SK-N-MC (cell line): ENCODE measurements at regions not wholly inside any gene's neighbourhood (a gene's known extent, or its start where the extent isn't known, plus 50 kb on each side); places are given as distances from the start of the nearest gene placed in this dataset.
"Not testable (repeated sequence)": the region's sequence is repeated elsewhere in the genome, so short reads cannot be mapped to it uniquely, and the experiment has no call there.

Source experiments
- DNase-seq: peaks from one replicate; pipeline ENCODE4 v3.0.0-alpha.2; 2011; ENCODE audit warnings: low read depth, low spot score
- H3K27ac ChIP-seq: fragments of 200-600 bp; sonication (generic); 2 replicates; pipeline ENCODE4 v1.5.1; 2016; ENCODE audit warnings: mixed run types
- H3K36me3 ChIP-seq: fragments of 200-600 bp; sonication (generic); 2 replicates; pipeline ENCODE4 v1.6.1; 2017; ENCODE audit warnings: antibody characterized with exemption, low read length, mixed read lengths; ENCODE audit not compliant: insufficient read depth
- H3K4me3 ChIP-seq: fragments of 200-600 bp; sonication (generic); 2 replicates; pipeline ENCODE4 v1.5.1; 2016
- H3K9ac ChIP-seq: fragments of 200-600 bp; sonication (generic); 2 replicates; pipeline ENCODE4 v1.8.0; 2017; ENCODE audit warnings: mixed run types, mixed read lengths; ENCODE audit not compliant: insufficient read length
- H3K9me3 ChIP-seq: fragments of 200-600 bp; sonication (generic); 2 replicates; pipeline ENCODE4 v1.6.1; 2017; ENCODE audit warnings: low read depth, mild to moderate bottlenecking, antibody characterized with exemption, low read length, moderate library complexity, mixed read lengths
- EZH2 ChIP-seq: fragments of 200-600 bp; sonication (generic); IDR thresholded peaks from one replicate; pipeline ENCODE4 v1.6.1; 2017; ENCODE audit warnings: antibody characterized with exemption
- FOXP2 ChIP-seq: optimal IDR thresholded peaks from 2 replicates; pipeline ENCODE3; 2011; ENCODE audit warnings: mild to moderate bottlenecking, moderate library complexity; ENCODE audit not compliant: insufficient read depth; ENCODE audit errors: extremely low read length, control extremely low read depth
- POLR2AphosphoS5 ChIP-seq: IDR thresholded peaks from 2 replicates; pipeline ENCODE4 v1.6.1; 2012; ENCODE audit warnings: mild to moderate bottlenecking, low read depth, low read length, borderline replicate concordance

GRCh38 chr21:13877503-13877902 lies 267.9 kb downstream of the POTED start:
- not testable (repeated sequence) for H3K4me3 ChIP-seq, H3K27ac ChIP-seq, H3K9ac ChIP-seq, H3K36me3 ChIP-seq, DNase-seq, H3K9me3 ChIP-seq

GRCh38 chr21:13876999-13877398 lies 267.4 kb downstream of the POTED start:
- not testable (repeated sequence) for H3K36me3 ChIP-seq, H3K4me3 ChIP-seq

GRCh38 chr21:13874001-13874400 lies 264.4 kb downstream of the POTED start:
- H3K36me3 ChIP-seq, H3K9ac ChIP-seq, DNase-seq, H3K9me3 ChIP-seq, H3K27ac ChIP-seq, H3K4me3 ChIP-seq: not testable (repeated sequence)

More at GRCh38 chr21:13876999-13877398, 267.4 kb downstream of the POTED start:
- not testable (repeated sequence) for DNase-seq, H3K9ac ChIP-seq, H3K9me3 ChIP-seq, H3K27ac ChIP-seq

DNA sequence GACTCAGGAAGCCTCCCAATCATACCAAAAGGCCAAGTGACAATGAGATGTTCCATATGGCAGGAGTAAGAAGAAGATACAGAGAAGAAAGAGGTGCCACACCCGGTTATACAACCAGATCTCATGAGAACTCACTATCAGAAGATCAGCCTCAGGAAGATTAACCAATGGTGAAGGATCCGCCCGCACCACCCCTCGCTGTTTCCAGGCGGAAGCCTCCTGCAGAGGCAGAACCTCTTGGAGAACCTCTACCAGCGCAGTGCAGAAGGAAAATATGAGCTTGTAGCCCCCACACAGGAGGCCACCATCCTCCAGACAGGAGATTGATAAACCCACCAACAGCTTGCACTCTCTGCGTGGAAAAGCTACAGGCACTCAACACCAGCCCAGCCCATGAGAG lies 245.1 kb downstream of the POTED start:
- H3K4me3 ChIP-seq: no peak overlapping the region
- no peak for DNase-seq
- no peak overlapping the region for H3K9ac ChIP-seq
- H3K27ac ChIP-seq: no peak overlapping the region
- TF ChIP-seq FOXP2: no peak
- TF ChIP-seq EZH2: no peak
- no peak for TF ChIP-seq POLR2AphosphoS5
- H3K36me3 ChIP-seq: no peaks in the 10 kb centered on the region
- H3K9me3 ChIP-seq: no peaks in the 10 kb centered on the region

DNA sequence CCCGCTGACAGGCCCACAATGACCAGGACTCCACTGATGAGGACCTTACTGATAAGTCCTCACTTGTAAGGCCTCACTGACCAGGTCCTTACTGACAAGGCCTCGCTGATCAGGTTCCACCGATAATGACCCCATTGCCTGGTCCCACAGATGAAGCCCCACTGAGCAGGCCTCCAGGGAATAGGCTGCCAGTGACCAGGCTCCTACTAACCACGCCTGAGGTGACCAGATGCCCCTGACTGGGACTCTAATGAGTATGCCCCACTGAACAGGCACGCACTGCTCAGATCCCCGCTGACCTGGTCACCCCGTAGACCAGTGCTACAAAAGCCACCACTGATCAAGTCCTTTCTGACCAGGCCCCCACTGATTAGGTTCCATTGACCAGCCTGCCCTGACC lies 241.2 kb downstream of the POTED start:
- DNase-seq, H3K4me3 ChIP-seq, H3K9ac ChIP-seq, H3K27ac ChIP-seq, H3K9me3 ChIP-seq, H3K36me3 ChIP-seq: not testable (repeated sequence)

GRCh38 chr21:13849489-13849888 lies 239.9 kb downstream of the POTED start:
- H3K27ac ChIP-seq, H3K36me3 ChIP-seq, H3K9ac ChIP-seq, DNase-seq, H3K9me3 ChIP-seq, H3K4me3 ChIP-seq: not testable (repeated sequence)

- not testable (repeated sequence) for H3K9ac ChIP-seq, H3K4me3 ChIP-seq, DNase-seq, H3K27ac ChIP-seq, H3K36me3 ChIP-seq, H3K9me3 ChIP-seq
Observed at GRCh38 chr21:13846718-13847117, 237.1 kb downstream of the POTED start.

DNA sequence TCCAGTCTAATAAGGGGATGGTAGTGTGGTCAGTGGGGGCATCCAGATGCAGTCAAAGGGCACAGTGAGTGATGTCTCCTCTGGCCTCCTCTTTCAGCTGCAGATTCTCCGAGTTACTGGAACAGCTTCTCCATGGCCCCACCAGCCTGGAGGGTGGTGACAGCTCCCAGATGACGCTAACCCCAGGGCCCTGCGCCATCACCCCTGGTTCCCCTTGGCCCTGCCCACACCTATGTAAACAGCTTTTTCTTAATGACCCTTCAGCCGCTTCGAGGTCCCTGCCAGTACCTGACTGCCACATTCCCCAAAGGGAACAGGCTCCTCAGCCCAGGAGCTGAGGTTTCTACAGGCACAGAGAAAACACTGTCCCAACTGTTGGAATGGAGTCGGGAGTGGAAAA lies 235.0 kb downstream of the POTED start:
- not testable (repeated sequence) for H3K9ac ChIP-seq, H3K27ac ChIP-seq, H3K4me3 ChIP-seq, H3K9me3 ChIP-seq, DNase-seq, H3K36me3 ChIP-seq

GRCh38 chr21:13843081-13843480 lies 233.5 kb downstream of the POTED start:
- H3K9ac ChIP-seq, H3K4me3 ChIP-seq, H3K27ac ChIP-seq, H3K36me3 ChIP-seq, DNase-seq, H3K9me3 ChIP-seq: not testable (repeated sequence)

GRCh38 chr21:13827666-13828065 lies 218.1 kb downstream of the POTED start:
- H3K9me3 ChIP-seq, DNase-seq, H3K9ac ChIP-seq, H3K27ac ChIP-seq, H3K36me3 ChIP-seq, H3K4me3 ChIP-seq: not testable (repeated sequence)

- no peak for TF ChIP-seq POLR2AphosphoS5
- no peak for TF ChIP-seq FOXP2
- no peak for TF ChIP-seq EZH2
- no peaks in the 10 kb centered on the region for H3K36me3 ChIP-seq
- no peak overlapping the region for H3K27ac ChIP-seq
- H3K9me3 ChIP-seq: no peaks in the 10 kb centered on the region
- H3K4me3 ChIP-seq: no peak overlapping the region
- H3K9ac ChIP-seq: no peak overlapping the region
- DNase-seq: no peak
Observed at GRCh38 chr21:13827201-13827600, 217.6 kb downstream of the POTED start.

GRCh38 chr21:13826511-13826910 lies 216.9 kb downstream of the POTED start:
- not testable (repeated sequence) for DNase-seq, H3K4me3 ChIP-seq, H3K9ac ChIP-seq, H3K27ac ChIP-seq, H3K9me3 ChIP-seq, H3K36me3 ChIP-seq

DNA sequence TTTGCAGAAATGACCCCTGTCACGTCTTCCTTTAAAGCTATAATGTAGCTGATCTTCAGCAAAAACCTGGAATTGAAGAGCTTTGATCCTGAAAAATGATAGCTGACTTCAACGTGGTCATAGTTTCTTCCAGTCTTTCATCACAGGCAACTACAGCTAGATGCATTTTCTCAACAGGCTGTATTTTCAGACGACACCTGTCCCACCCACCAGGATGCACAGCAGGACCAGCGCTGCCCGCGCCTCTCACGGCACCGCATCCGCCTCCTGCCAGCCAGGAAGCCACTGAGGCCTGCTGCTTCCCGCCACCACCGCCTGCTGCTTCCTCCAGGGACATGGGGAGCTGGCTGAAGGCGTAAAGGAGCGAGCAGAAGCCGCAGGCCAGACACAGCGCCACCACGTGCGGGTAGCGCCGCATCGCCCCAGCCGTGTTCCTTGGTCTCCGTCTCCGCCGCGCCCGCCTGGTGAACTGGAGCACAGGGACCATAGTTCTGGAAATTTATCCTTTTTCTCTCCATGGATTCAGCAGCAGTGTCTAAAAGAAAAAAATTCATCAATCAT lies 215.7 kb downstream of the POTED start:
- not testable (repeated sequence) for H3K9me3 ChIP-seq

DNA sequence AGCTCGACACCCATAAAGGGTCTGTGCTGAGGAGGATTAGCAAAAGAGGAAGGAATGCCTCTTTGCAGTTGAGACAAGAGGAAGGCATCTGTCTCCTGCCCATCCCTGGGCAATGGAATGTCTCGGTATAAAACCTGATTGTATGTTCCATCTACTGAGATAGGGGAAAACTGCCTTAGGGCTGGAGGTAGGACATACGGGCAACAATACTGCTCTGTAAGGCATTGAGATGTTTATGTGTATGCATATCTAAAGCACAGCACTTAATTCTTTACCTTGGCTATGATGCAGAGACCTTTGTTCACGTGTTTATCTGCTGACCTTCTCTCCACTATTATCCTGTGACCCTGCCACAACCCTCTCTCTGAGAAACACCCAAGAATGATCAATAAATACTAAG lies 210.7 kb downstream of the POTED start:
- not testable (repeated sequence) for DNase-seq, H3K36me3 ChIP-seq, H3K27ac ChIP-seq, H3K4me3 ChIP-seq, H3K9ac ChIP-seq, H3K9me3 ChIP-seq

More for the DNA sequence above, 215.7 kb downstream of the POTED start:
- not testable (repeated sequence) for H3K4me3 ChIP-seq, H3K9ac ChIP-seq, H3K36me3 ChIP-seq, H3K27ac ChIP-seq, DNase-seq
